ENCODE measurements at regions not wholly inside any gene's neighbourhood (a gene's known extent, or its start where the extent isn't known, plus 50 kb on each side); places are given as distances from the start of the nearest gene placed in this dataset.

GRCh38 chr10:8296090-8296733 lies 241.7 kb downstream of the GATA3 start:
- Mint-ChIP-seq H3K4me1 (ENCODE audit: low read depth) (no peaks in the 10 kb centered on the region), H3K27ac (no peak overlapping the region), H3K36me3 (ENCODE audit: low read depth) (no peaks in the 10 kb centered on the region)

DNA sequence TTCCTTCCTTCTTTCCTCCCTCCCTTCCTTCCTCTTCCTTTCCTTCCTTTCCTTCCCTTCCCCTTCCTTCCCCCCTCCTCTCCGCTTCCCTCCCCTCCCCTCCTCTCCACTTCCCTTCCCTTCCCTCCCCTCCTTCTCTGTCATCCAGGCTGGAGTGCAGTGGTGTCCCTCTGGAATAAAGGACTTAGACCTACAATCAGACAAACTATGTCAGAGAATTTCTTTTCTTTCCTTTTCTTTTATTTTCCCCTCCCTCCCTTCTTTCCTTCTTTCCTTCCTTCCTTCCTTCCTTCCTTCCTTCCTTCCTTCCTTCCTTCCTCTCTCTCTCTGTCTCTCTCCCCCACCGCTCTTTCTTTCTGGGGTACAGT lies 242.2 kb downstream of the GATA3 start:
- Mint-ChIP-seq H3K4me1 (ENCODE audit: low read depth) (no peaks in the 10 kb centered on the region), H3K4me3 (no peak overlapping the region), H3K36me3 (ENCODE audit: low read depth) (no peaks in the 10 kb centered on the region), H3K27ac (no peak overlapping the region), H3K9me3 (no peaks in the 10 kb centered on the region), H3K27me3 (no peaks in the 10 kb centered on the region)

More at GRCh38 chr10:8296090-8296733, 241.7 kb downstream of the GATA3 start:
- no peak overlapping the region for H3K4me3 Mint-ChIP-seq
- H3K27me3 Mint-ChIP-seq: no peaks in the 10 kb centered on the region
- H3K9me3 Mint-ChIP-seq: no peaks in the 10 kb centered on the region

- no peak overlapping the region for H3K4me3 Mint-ChIP-seq
Measured at GRCh38 chr10:8297107-8297506, 242.6 kb downstream of the GATA3 start.

DNA sequence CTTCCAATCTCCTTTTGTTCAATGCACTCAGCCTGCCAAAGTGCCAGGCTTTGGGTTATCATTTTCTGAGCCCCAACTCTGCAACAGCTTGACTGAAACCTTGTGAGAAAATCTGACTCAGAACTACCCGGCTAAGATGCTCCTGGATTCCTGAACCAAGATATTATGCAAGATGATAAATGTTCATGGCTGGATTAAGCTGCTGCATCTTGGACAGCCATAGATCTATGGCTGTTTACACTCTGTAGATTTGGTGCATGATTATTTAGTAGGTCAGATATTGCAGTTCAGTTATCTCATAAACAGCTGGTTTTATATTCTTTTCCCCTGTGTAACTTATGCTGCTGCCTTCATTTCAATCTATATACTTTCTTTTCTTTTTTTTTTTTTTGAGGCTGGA lies 243.5 kb downstream of the GATA3 start:
- Mint-ChIP-seq H3K27ac (no peak overlapping the region), H3K4me1 (ENCODE audit: low read depth) (peaks cover 5% of the 10 kb centered on the region), H3K36me3 (ENCODE audit: low read depth) (no peaks in the 10 kb centered on the region), H3K9me3 (no peaks in the 10 kb centered on the region), H3K4me3 (no peak overlapping the region), H3K27me3 (no peaks in the 10 kb centered on the region)

More at GRCh38 chr10:8297107-8297506, 242.6 kb downstream of the GATA3 start:
- Mint-ChIP-seq H3K36me3 (ENCODE audit: low read depth) (no peaks in the 10 kb centered on the region), H3K9me3 (no peaks in the 10 kb centered on the region), H3K4me1 (ENCODE audit: low read depth) (no peaks in the 10 kb centered on the region), H3K27me3 (no peaks in the 10 kb centered on the region), H3K27ac (no peak overlapping the region)

GRCh38 chr10:8298896-8299570 lies 244.5 kb downstream of the GATA3 start:
- Mint-ChIP-seq H3K36me3 (ENCODE audit: low read depth) (no peaks in the 10 kb centered on the region), H3K27ac (no peak overlapping the region), H3K4me3 (no peak overlapping the region)

DNA sequence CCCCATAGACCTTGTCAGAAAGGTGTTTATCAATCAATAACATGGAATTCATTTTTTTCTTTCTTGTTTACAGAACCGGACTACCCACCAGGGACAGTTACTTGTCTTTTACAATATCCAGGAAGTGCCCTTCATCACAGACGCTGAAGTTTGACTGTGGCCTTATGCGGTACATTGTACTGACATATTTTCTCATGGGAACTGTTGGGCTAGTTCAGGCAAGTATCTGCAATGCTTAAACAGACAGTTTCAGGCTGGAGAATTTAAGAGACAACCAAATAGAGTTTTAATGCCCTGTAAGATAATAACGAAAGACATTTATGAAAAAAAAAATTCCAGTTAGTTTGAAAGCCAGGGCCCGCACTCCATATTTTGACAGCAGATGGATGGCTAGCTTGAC lies 246.4 kb downstream of the GATA3 start:
- no peaks in the 10 kb centered on the region for H3K9me3 Mint-ChIP-seq
- no peaks in the 10 kb centered on the region for H3K36me3 Mint-ChIP-seq (ENCODE audit: low read depth)
- H3K4me1 Mint-ChIP-seq (ENCODE audit: low read depth): peaks cover 7% of the 10 kb centered on the region
- no peak overlapping the region for H3K4me3 Mint-ChIP-seq
- no peak overlapping the region for H3K27ac Mint-ChIP-seq
- peaks cover 4% of the 10 kb centered on the region for H3K27me3 Mint-ChIP-seq

More at GRCh38 chr10:8298896-8299570, 244.5 kb downstream of the GATA3 start:
- Mint-ChIP-seq H3K27me3 (no peaks in the 10 kb centered on the region), H3K4me1 (ENCODE audit: low read depth) (peaks cover 7% of the 10 kb centered on the region), H3K9me3 (no peaks in the 10 kb centered on the region)

- Mint-ChIP-seq H3K27me3 (peaks cover 4% of the 10 kb centered on the region), H3K36me3 (ENCODE audit: low read depth) (no peaks in the 10 kb centered on the region), H3K9me3 (no peaks in the 10 kb centered on the region), H3K4me1 (ENCODE audit: low read depth) (peaks cover 7% of the 10 kb centered on the region), H3K27ac (no peak overlapping the region), H3K4me3 (no peak overlapping the region)
Measured at GRCh38 chr10:8301333-8301732, 246.8 kb downstream of the GATA3 start.

DNA sequence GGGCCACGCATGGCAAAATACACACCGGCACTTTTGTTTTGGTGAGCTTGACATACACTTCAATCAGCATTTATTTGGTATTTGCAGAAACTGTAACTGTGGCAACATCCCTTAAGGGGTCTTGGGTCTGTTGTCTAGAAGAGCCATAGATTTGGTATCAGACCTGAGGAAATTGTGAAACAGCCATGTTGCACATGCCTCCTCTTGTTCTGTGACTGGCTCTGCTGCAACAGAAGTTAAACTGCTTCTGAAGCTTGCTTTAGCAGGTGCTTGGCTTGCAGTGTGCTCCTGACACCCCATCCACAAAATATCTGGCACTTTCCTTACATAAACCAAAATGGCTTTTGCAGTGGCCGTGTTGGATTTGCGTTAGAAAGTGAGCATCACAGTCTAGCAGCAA lies 247.3 kb downstream of the GATA3 start:
- no peaks in the 10 kb centered on the region for H3K36me3 Mint-ChIP-seq (ENCODE audit: low read depth)
- H3K27me3 Mint-ChIP-seq: peaks cover 4% of the 10 kb centered on the region
- H3K9me3 Mint-ChIP-seq: no peaks in the 10 kb centered on the region
- H3K4me1 Mint-ChIP-seq (ENCODE audit: low read depth): peaks cover 9% of the 10 kb centered on the region
- no peak overlapping the region for H3K4me3 Mint-ChIP-seq
- H3K27ac Mint-ChIP-seq: no peak overlapping the region

DNA sequence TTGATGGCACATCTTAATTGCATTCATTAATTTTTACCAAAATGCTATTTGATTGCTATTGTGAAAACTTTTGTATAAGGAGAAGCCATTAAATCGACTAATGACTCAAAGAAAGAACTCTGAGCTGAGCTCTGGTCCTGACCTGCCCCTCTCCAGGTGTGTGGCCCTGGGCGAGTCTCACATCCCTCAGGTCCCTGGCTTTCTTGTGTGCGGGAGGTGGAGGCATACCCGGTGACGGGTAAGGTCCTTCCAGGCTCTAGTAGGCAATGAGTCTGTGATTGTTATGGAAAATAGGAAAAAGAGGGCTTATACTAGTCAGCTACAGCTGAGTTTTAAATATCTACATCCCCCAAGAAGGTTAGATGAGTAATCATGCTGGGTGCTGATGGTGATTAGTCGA lies 248.1 kb downstream of the GATA3 start:
- Mint-ChIP-seq H3K9me3 (no peaks in the 10 kb centered on the region), H3K27ac (no peak overlapping the region)

GRCh38 chr10:8304861-8305260 lies 250.4 kb downstream of the GATA3 start:
- no peak overlapping the region for H3K27ac Mint-ChIP-seq
- H3K4me3 Mint-ChIP-seq: no peak overlapping the region
- H3K36me3 Mint-ChIP-seq (ENCODE audit: low read depth): no peaks in the 10 kb centered on the region
- no peaks in the 10 kb centered on the region for H3K9me3 Mint-ChIP-seq
- peaks cover 15% of the 10 kb centered on the region for H3K4me1 Mint-ChIP-seq (ENCODE audit: low read depth)
- H3K27me3 Mint-ChIP-seq: peaks cover 4% of the 10 kb centered on the region

More for the DNA sequence above, 248.1 kb downstream of the GATA3 start:
- peaks cover 15% of the 10 kb centered on the region for H3K4me1 Mint-ChIP-seq (ENCODE audit: low read depth)
- H3K36me3 Mint-ChIP-seq (ENCODE audit: low read depth): no peaks in the 10 kb centered on the region
- H3K27me3 Mint-ChIP-seq: peaks cover 4% of the 10 kb centered on the region
- H3K4me3 Mint-ChIP-seq: no peak overlapping the region

- no peak overlapping the region for H3K4me3 Mint-ChIP-seq
- peaks cover 4% of the 10 kb centered on the region for H3K27me3 Mint-ChIP-seq
- H3K9me3 Mint-ChIP-seq: no peaks in the 10 kb centered on the region
- peaks cover 19% of the 10 kb centered on the region for H3K4me1 Mint-ChIP-seq (ENCODE audit: low read depth)
- H3K36me3 Mint-ChIP-seq (ENCODE audit: low read depth): no peaks in the 10 kb centered on the region
- H3K27ac Mint-ChIP-seq: no peak overlapping the region
Measured at GRCh38 chr10:8305876-8306652, 251.6 kb downstream of the GATA3 start.

DNA sequence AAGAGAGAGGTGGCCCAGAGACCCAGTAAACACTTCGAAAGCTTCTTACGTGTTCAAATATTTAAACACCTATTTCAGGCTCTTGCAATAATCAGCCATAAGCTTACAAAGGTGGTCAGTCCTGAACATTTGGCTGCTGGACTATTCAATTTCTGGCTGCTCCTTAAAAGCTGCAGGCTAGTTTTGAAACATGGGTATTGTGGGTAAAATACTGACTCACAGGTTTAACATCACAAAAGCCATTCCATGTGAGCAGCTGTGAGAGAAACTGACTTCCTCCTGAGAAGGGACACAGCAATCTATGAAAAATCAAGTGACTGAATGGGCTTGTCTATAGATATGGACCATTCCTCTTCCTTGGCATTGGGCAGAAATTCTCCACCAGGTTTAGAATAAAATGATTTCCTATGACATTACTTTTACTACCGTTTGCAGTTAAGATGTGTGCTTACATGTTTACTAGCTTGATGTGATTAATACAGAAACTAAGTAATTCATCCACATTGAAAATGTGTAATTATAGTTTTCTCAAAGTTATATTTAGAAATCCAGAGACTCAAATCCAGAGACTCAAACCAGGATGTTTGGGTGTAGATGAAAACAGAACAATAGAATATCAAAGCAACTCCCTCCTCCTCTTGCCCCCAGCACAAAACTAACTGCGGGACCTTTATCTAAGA lies 252.3 kb downstream of the GATA3 start:
- H3K9me3 Mint-ChIP-seq: no peaks in the 10 kb centered on the region
- no peak overlapping the region for H3K27ac Mint-ChIP-seq
- no peak overlapping the region for H3K4me3 Mint-ChIP-seq
- no peaks in the 10 kb centered on the region for H3K36me3 Mint-ChIP-seq (ENCODE audit: low read depth)
- H3K4me1 Mint-ChIP-seq (ENCODE audit: low read depth): peaks cover 27% of the 10 kb centered on the region
- H3K27me3 Mint-ChIP-seq: peaks cover 4% of the 10 kb centered on the region

DNA sequence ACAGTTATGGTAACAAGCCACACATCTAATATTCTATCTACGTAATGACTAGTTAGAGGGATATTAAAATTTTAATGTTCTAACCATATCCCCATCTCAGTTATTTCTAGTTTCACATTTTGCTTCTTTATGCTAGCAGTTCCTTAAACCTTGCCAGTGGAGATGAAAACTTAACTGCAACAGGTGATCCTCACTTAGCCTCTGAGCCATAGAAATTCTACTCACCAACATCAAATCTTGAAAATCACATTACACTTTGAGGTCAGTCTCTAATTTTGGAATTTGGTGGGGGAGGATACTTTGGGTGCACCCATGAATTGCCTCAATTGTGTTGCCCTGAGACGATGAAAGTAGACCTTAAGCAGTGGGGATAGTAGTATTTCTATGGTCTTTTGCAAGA lies 256.4 kb downstream of the GATA3 start:
- no peaks in the 10 kb centered on the region for H3K36me3 Mint-ChIP-seq (ENCODE audit: low read depth)
- H3K27me3 Mint-ChIP-seq: no peaks in the 10 kb centered on the region
- H3K4me3 Mint-ChIP-seq: no peak overlapping the region
- no peak overlapping the region for H3K27ac Mint-ChIP-seq
- H3K9me3 Mint-ChIP-seq: no peaks in the 10 kb centered on the region
- peaks cover 57% of the 10 kb centered on the region for H3K4me1 Mint-ChIP-seq (ENCODE audit: low read depth)

DNA sequence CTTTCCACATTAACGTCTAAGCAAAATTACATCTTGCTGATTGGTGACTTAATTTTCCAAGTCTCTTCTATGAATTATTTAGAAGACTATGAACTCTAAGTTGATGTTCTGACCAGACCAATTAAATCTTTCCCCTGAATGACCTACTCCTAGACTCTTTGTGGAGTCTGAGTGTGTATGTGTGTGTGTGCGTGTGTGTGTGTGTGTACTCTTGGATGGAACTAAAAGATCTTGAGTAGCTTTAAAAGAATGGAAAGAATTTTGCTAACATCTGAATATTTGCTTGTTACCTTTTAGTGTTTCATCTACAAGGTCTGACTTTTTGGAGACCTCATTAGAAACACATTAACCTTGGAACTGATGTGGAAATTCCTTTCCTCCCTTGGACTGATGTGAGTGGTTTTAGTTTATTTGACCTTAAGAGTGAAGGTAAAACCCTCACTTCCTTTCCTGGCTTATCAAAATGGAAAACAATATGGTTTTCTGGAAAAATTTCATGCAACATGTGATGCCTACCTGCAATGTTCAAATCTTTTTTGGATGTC lies 257.1 kb downstream of the GATA3 start:
- Mint-ChIP-seq H3K4me1 (ENCODE audit: low read depth) (peaks cover 62% of the 10 kb centered on the region), H3K4me3 (no peak overlapping the region), H3K27me3 (no peaks in the 10 kb centered on the region), H3K27ac (no peak overlapping the region), H3K36me3 (ENCODE audit: low read depth) (no peaks in the 10 kb centered on the region), H3K9me3 (no peaks in the 10 kb centered on the region)

Measured in stimulated activated naive CD8-positive, alpha-beta T cell treated with anti-CD3 and anti-CD28 coated beads, Interleukin-15, Interleukin-2, amounts not matched to agents 100 ng/mL and 50 ng/mL, for 24 hours (primary cell).